ENCODE measurements at regions not wholly inside any gene's neighbourhood (a gene's known extent, or its start where the extent isn't known, plus 50 kb on each side); places are given as distances from the start of the nearest gene placed in this dataset.

GRCh38 chr11:29685361-29685760, 331.5 kb downstream of the KCNA4 start:
- Histone ChIP-seq H3K27me3 (ENCODE audit: control insufficient read depth in 3 of 3, insufficient read depth in 3 of 3, low read length in 2 of 3) (no peaks in the 10 kb centered on the region), H3K9me3 (ENCODE audit: control insufficient read depth in 4 of 4, insufficient read depth in 3 of 4, low read length in 3 of 4) (no peaks in the 10 kb centered on the region), H3K9ac (ENCODE audit: insufficient read depth in 1 of 2, low read length in 2 of 2) (no peak overlapping the region), H3K27ac (ENCODE audit: low read depth in 1 of 2, low read length in 1 of 2) (no peak overlapping the region), H3K4me3 (no peak overlapping the region), H3K36me3 (ENCODE audit: control insufficient read depth in 4 of 4, insufficient read depth in 4 of 4, low read length in 4 of 4) (no peaks in the 10 kb centered on the region), H3K4me1 (ENCODE audit: control insufficient read depth in 5 of 5, insufficient read depth in 5 of 5, low read length in 5 of 5) (no peaks in the 10 kb centered on the region)
- no peak for TF ChIP-seq CTCF (IDR thresholded peaks at IDR 0.05; ENCODE audit: control extremely low read depth, extremely low read depth)
- DNase-seq (no peak), ATAC-seq (ENCODE audit: insufficient read depth, low FRiP score) (no peak)
- 75 to 91% methylated on average over 1 of the region's 1 CpG for WGBS, 2 donors

GRCh38 chr11:29682856-29683255, 334.0 kb downstream of the KCNA4 start:
- H3K4me3 ChIP-seq: no peak overlapping the region
- ATAC-seq (ENCODE audit: insufficient read depth, low FRiP score) (no peak), DNase-seq (no peak)
- WGBS, 2 donors: 56 to 63% methylated on average over 2 of the region's 2 CpGs
- H3K9me3 ChIP-seq (ENCODE audit: control insufficient read depth in 4 of 4, insufficient read depth in 3 of 4, low read length in 3 of 4): no peaks in the 10 kb centered on the region
- H3K27ac ChIP-seq (ENCODE audit: low read depth in 1 of 2, low read length in 1 of 2): no peak overlapping the region
- H3K9ac ChIP-seq (ENCODE audit: insufficient read depth in 1 of 2, low read length in 2 of 2): no peak overlapping the region
- no peaks in the 10 kb centered on the region for H3K36me3 ChIP-seq (ENCODE audit: control insufficient read depth in 4 of 4, insufficient read depth in 4 of 4, low read length in 4 of 4)
- no peaks in the 10 kb centered on the region for H3K4me1 ChIP-seq (ENCODE audit: control insufficient read depth in 5 of 5, insufficient read depth in 5 of 5, low read length in 5 of 5)
- TF ChIP-seq CTCF (IDR thresholded peaks at IDR 0.05; ENCODE audit: control extremely low read depth, extremely low read depth): no peak
- no peaks in the 10 kb centered on the region for H3K27me3 ChIP-seq (ENCODE audit: control insufficient read depth in 3 of 3, insufficient read depth in 3 of 3, low read length in 2 of 3)

GRCh38 chr11:29679996-29680395, 336.8 kb downstream of the KCNA4 start:
- ATAC-seq (ENCODE audit: insufficient read depth, low FRiP score): no peak
- Histone ChIP-seq H3K4me3 (no peak overlapping the region), H3K9ac (ENCODE audit: insufficient read depth in 1 of 2, low read length in 2 of 2) (no peak overlapping the region), H3K36me3 (ENCODE audit: control insufficient read depth in 4 of 4, insufficient read depth in 4 of 4, low read length in 4 of 4) (no peaks in the 10 kb centered on the region), H3K4me1 (ENCODE audit: control insufficient read depth in 5 of 5, insufficient read depth in 5 of 5, low read length in 5 of 5) (peaks cover 0 to 2% (median 0%) of the 10 kb centered on the region in 5 donors), H3K27me3 (ENCODE audit: control insufficient read depth in 3 of 3, insufficient read depth in 3 of 3, low read length in 2 of 3) (no peaks in the 10 kb centered on the region), H3K27ac (ENCODE audit: low read depth in 1 of 2, low read length in 1 of 2) (no peak overlapping the region), H3K9me3 (ENCODE audit: control insufficient read depth in 4 of 4, insufficient read depth in 3 of 4, low read length in 3 of 4) (no peaks in the 10 kb centered on the region)
- TF ChIP-seq CTCF (IDR thresholded peaks at IDR 0.05; ENCODE audit: control extremely low read depth, extremely low read depth): no peak
- no peak for DNase-seq
- whole genome bisulfite sequencing, 2 donors: 62 to 65% methylated on average over 3 of the region's 3 CpGs

GRCh38 chr11:29676993-29677392, 339.8 kb downstream of the KCNA4 start:
- no peak overlapping the region for H3K4me3 ChIP-seq

More at GRCh38 chr11:29676993-29677392, 339.8 kb downstream of the KCNA4 start:
- Histone ChIP-seq H3K27ac (ENCODE audit: low read depth in 1 of 2, low read length in 1 of 2) (no peak overlapping the region), H3K4me1 (ENCODE audit: control insufficient read depth in 5 of 5, insufficient read depth in 5 of 5, low read length in 5 of 5) (peaks cover 0 to 2% (median 0%) of the 10 kb centered on the region in 5 donors), H3K9ac (ENCODE audit: insufficient read depth in 1 of 2, low read length in 2 of 2) (no peak overlapping the region), H3K9me3 (ENCODE audit: control insufficient read depth in 4 of 4, insufficient read depth in 3 of 4, low read length in 3 of 4) (no peaks in the 10 kb centered on the region), H3K27me3 (ENCODE audit: control insufficient read depth in 3 of 3, insufficient read depth in 3 of 3, low read length in 2 of 3) (no peaks in the 10 kb centered on the region), H3K36me3 (ENCODE audit: control insufficient read depth in 4 of 4, insufficient read depth in 4 of 4, low read length in 4 of 4) (no peaks in the 10 kb centered on the region)
- no peak for DNase-seq
- no peak for ATAC-seq (ENCODE audit: insufficient read depth, low FRiP score)
- TF ChIP-seq CTCF (IDR thresholded peaks at IDR 0.05; ENCODE audit: control extremely low read depth, extremely low read depth): no peak

Measured in lung (tissue), 11 donors.